ENCODE measurements at regions not wholly inside any gene's neighbourhood (a gene's known extent, or its start where the extent isn't known, plus 50 kb on each side); places are given as distances from the start of the nearest gene placed in this dataset.

GRCh38 chr11:32171445-32171844 is 80.6 kb downstream of the RCN1 start:
- TF ChIP-seq ZNF777 (tag by site-specific recombination; IDR thresholded peaks at IDR 0.05; ENCODE audit: borderline replicate concordance), result no peak
- no peak for TF ChIP-seq ZNF792 (tag by site-specific recombination; IDR thresholded peaks at IDR 0.05)
- TF ChIP-seq ZNF707 (tag by site-specific recombination; IDR thresholded peaks at IDR 0.05), result no peak

Measured in HEK293 (cell line).